ENCODE measurements at regions not wholly inside any gene's neighbourhood (a gene's known extent, or its start where the extent isn't known, plus 50 kb on each side); places are given as distances from the start of the nearest gene placed in this dataset.

GRCh38 chr4:75158451-75158850, 225.5 kb downstream of the PARM1 start:
- TF ChIP-seq CTCF (IDR thresholded peaks at IDR 0.05) (no peak), EZH2 (IDR thresholded peaks at IDR 0.05) (no peak)
